Suppressor macrophage (primary cell): ENCODE measurements at regions not wholly inside any gene's neighbourhood (a gene's known extent, or its start where the extent isn't known, plus 50 kb on each side); places are given as distances from the start of the nearest gene placed in this dataset.
A peak's percentile ranks its signal among the peaks of the same experiment; 100 is the strongest.

Experiments
- DNase-seq, 4 experiments: peaks; one replicate each; pipeline ENCODE4 v3.0.0-alpha.2; 2020 to 2022

- no peak for DNase-seq
Observed at GRCh38 chr18:7429831-7430230, 137.3 kb upstream of the PTPRM start.

GRCh38 chr18:7436166-7436565 is 130.9 kb upstream of the PTPRM start:
- DNase-seq = no peak

- DNase-seq = no peak
Observed at GRCh38 chr18:7437870-7438269, 129.2 kb upstream of the PTPRM start.

GRCh38 chr18:7438646-7439045 is 128.5 kb upstream of the PTPRM start:
- no peak for DNase-seq

- no peak for DNase-seq
Observed at GRCh38 chr18:7447318-7448028, 119.6 kb upstream of the PTPRM start.

- peak; percentile 44 to 71 (median 58) for DNase-seq
Observed at GRCh38 chr18:7452331-7452730, 114.8 kb upstream of the PTPRM start.

GRCh38 chr18:7454429-7454828 is 112.7 kb upstream of the PTPRM start:
- DNase-seq = no peak

- no peak for DNase-seq
Observed at GRCh38 chr18:7456376-7456775, 110.7 kb upstream of the PTPRM start.

GRCh38 chr18:7457262-7457661 is 109.9 kb upstream of the PTPRM start:
- no peak for DNase-seq

GRCh38 chr18:7458884-7459283 is 108.2 kb upstream of the PTPRM start:
- DNase-seq = no peak

- no peak for DNase-seq
Observed at GRCh38 chr18:7459851-7460770, 107.0 kb upstream of the PTPRM start.

- DNase-seq = no peak
Observed at GRCh38 chr18:7464245-7464966, 102.7 kb upstream of the PTPRM start.

GRCh38 chr18:7466190-7466589 is 100.9 kb upstream of the PTPRM start:
- DNase-seq = peak in 2 of 4 experiments; percentile 30 to 46

GRCh38 chr18:7467708-7468466 is 99.2 kb upstream of the PTPRM start:
- DNase-seq = no peak

- DNase-seq = no peak
Observed at GRCh38 chr18:7470101-7470500, 97.0 kb upstream of the PTPRM start.

- no peak for DNase-seq
Observed at GRCh38 chr18:7470503-7470902, 96.6 kb upstream of the PTPRM start.

- no peak for DNase-seq
Observed at GRCh38 chr18:7476386-7476785, 90.7 kb upstream of the PTPRM start.

GRCh38 chr18:7479756-7480155 is 87.4 kb upstream of the PTPRM start:
- DNase-seq = no peak

- DNase-seq = no peak
Observed at GRCh38 chr18:7480879-7481278, 86.2 kb upstream of the PTPRM start.

GRCh38 chr18:7482342-7482741 is 84.8 kb upstream of the PTPRM start:
- peak in 2 of 4 experiments; percentile 15 to 42 for DNase-seq

GRCh38 chr18:7485616-7486015 is 81.5 kb upstream of the PTPRM start:
- no peak for DNase-seq

- DNase-seq = no peak
Observed at GRCh38 chr18:7488571-7488970, 78.5 kb upstream of the PTPRM start.
